Renal cortical epithelial cell (primary cell): ENCODE measurements at regions not wholly inside any gene's neighbourhood (a gene's known extent, or its start where the extent isn't known, plus 50 kb on each side); places are given as distances from the start of the nearest gene placed in this dataset.

Experiments
- DNase-seq: peaks from one replicate; pipeline ENCODE4 v3.0.0-alpha.2; 2011; ENCODE audit warnings: low read depth

- no peak for DNase-seq
These were observed 68.5 kb upstream of the ITGA6 start for GRCh38 chr2:172358691-172359556.

DNA sequence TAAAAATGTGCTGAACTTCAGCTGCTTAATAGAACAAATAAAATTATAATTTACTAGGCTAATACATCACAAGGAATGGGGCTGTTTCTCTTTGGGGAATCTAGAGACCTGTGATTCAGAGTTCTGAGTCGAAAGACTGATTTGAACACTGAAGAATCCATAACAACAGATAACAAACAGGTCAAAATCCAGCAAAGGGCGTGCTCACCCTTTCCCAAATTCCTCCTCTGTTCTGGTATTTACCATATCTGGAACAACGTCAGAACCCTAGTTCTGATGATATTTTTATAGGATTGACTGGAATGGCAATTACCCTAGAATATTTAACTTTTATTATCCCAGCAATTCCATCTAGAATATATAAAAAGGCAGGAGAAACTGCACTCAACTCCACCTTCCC, 66.0 kb upstream of the ITGA6 start:
- no peak for DNase-seq

- no peak for DNase-seq
These were observed 65.5 kb upstream of the ITGA6 start for GRCh38 chr2:172361840-172362239.

DNA sequence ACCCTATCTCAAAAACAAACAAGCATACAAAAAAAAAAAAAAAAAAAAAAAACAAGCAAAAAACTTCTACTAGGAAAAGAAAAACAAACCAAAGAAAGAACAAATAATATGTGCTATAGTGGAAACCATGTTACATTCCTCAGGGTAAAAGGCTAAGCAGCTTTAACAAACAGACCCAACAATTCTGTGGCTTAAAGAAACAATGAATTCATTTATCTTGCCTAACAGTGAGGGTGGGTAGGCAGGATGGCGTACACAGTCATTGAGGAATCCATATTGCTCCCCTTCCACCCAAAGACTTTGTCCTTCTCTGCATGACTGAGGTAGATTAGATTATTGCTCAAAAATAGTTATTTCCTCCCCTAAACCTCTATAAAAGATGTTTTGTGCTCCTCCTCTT, 63.1 kb upstream of the ITGA6 start:
- no peak for DNase-seq

DNA sequence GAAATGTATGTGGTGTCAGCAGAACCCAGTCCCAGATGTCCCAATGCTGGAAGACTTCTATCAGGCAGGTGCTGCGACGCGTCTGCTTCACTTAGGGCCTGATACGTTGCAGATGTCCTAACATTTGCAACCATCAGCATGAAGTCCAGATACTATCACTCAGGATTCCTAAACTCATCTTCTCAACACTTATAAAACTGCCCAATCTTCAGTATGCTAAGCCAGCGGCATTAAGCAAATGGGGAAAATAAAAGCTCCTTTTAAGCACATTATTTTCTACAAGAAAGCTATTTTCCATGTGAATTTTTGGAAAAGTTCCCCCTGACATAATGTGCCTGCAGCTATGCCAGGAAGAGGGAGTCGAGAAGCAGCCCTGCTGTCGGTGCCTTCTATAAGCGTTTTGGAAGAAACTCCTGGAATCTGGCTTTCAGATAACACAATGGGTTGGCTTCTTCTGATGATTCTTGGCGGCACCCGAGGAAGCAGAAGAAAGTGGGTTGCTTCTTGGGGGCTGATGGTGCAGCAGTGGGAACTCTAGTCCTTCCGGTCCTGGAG, 60.7 kb upstream of the ITGA6 start:
- DNase-seq = no peak

DNA sequence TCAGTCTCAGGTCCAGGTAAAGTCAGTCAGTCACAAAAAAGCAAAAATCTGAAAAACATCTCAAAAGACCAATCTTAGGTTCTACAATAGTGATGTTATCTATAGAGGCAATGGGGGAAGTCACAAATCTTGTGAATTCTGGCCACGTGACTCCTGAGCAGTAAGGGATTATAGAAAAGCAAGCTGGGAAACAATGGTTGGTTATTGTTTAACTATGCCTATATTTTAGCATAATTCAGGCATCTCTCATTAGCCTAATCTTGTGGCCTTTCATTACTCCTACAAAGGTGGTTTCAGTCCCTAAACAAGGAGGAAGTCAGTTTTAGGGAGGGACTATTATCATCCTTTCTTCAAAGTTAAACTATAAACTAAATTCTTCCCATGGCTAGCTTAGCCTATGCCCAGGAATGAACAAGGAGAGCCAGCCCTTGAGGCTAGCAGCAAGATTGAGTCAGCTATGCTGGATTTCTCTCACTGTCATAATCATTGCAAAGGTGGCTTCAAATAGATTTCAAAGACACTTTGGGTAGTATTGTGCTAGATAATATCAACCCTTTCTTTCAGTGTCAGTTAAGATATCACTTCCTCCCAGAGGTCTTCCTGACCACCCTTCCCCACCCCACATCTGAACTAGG, 56.4 kb upstream of the ITGA6 start:
- DNase-seq = no peak

GRCh38 chr2:172372436-172372835, 55.0 kb upstream of the ITGA6 start:
- peak; percentile 41 for DNase-seq

DNA sequence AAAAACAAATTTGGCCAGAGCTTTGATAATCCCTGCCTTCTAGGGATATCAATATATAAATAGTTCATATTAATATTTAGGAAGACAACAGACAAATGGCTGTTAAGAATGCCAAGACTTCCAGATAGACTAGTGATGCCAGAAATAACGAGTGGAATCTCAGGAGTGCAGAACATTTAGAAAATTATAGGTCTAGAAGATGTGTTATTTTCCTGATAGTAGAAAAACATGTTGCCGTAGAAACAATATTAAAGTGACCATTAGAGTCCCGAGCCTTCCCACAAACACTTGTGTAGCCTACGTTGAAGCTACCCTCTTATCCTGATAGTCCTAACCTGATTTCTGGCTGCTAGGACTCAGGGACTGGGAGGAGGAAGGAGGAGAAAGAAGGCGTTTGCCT, 54.3 kb upstream of the ITGA6 start:
- no peak for DNase-seq

GRCh38 chr2:172373766-172374165, 53.6 kb upstream of the ITGA6 start:
- DNase-seq = no peak

DNA sequence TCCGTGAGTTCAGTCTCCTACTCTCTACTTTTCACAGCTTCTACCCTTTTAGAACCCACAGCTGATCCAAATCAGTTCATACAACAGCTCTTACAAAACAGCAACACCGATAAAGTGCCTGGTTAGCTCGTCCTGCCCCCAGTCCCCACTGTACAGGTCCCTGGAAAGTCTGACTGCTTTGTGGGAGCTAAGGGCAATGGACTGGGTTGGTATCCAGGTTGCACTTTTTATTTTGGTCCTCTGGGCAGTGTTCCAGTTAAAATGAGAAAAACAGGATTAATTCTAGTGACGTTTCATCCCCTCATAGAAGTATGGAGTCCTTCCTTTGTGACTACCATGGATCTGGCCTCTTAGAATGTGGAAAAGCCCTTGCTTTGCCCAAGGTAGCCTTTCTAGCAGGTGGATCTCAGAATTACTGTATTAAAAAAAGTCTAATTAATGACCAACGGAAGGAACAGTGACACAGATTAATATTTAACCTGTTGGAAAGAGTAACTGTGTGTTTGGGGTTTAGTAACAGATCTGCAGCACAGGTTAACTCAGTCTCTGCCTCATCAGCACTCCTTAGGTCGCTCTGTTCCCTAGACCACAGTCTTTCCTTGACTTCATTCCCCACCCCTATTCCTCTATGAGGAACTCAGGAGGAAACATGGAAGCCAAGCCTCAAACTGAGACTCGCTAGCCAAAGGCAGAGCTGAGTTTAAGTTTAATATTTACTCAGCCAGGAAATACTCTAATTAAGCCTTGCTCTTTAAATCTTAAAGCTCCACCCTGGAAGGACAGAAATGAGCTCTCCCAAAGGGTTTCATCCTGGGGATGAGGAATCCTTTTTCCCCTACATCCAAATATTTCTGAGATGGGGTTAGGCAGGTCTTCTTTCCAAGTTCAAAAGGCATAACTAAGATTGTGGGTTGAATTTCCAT, 52.8 kb upstream of the ITGA6 start:
- peak; percentile 84 for DNase-seq

GRCh38 chr2:172375251-172375650, 52.1 kb upstream of the ITGA6 start:
- DNase-seq = peak; percentile 40

GRCh38 chr2:172376016-172376415, 51.4 kb upstream of the ITGA6 start:
- DNase-seq = no peak

DNA sequence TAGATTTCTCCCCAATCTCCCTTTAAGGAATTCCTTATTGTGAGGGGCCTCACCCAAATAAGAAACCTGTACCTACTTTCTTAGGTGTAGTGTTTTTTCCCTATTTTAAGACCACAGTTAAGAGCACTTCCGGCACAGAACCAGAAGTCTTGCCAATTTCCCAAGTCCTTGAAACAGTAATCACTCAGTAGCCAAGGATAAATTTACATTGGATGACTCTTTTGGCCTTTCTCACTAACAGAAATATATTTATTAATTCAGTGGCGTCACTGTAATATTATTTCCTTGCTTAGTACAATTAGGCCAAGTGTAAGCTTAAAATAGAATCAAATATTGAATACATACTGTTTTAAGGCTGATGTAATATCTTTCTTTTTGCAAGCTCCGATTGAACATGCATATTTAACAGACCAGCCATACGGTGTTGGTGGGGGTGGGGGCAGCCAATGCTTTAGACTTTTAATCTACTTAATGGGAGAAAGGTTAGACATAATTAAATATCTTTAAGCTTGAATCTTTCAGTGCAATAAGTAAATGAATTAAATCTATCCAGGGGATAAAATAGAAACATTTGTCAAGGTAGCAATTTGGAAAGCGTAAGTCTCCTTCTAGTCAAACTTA, 50.8 kb upstream of the ITGA6 start:
- DNase-seq = no peak

- DNase-seq = no peak
These were observed 50.0 kb upstream of the ITGA6 start for GRCh38 chr2:172377408-172377807.
